ENCODE measurements at regions not wholly inside any gene's neighbourhood (a gene's known extent, or its start where the extent isn't known, plus 50 kb on each side); places are given as distances from the start of the nearest gene placed in this dataset.

DNA sequence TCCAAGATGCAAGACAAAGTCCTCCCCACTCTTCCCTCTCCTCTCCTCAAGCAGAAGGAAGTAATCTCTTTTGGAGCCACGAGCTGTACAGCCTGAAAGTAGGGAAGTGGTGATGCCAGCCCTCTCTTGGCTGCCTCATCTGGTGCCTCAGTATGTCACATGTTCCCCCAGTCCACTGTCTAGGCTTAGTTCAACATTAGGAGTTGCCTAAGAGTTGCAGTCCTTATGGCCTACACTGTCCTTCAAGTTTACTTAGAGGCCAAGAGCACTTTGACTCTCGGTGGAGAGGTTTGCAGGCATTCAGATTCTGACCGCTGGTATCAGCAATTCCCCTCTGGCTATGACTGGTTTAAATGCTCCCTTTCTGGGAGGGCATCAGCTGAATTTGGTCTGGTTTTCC lies 735.6 kb downstream of the GLUD2 start:
- Mint-ChIP-seq H3K27me3 (ENCODE audit: low read depth) (no peaks in the 10 kb centered on the region), H3K4me1 (no peaks in the 10 kb centered on the region)
- TF ChIP-seq, protein P1, sequence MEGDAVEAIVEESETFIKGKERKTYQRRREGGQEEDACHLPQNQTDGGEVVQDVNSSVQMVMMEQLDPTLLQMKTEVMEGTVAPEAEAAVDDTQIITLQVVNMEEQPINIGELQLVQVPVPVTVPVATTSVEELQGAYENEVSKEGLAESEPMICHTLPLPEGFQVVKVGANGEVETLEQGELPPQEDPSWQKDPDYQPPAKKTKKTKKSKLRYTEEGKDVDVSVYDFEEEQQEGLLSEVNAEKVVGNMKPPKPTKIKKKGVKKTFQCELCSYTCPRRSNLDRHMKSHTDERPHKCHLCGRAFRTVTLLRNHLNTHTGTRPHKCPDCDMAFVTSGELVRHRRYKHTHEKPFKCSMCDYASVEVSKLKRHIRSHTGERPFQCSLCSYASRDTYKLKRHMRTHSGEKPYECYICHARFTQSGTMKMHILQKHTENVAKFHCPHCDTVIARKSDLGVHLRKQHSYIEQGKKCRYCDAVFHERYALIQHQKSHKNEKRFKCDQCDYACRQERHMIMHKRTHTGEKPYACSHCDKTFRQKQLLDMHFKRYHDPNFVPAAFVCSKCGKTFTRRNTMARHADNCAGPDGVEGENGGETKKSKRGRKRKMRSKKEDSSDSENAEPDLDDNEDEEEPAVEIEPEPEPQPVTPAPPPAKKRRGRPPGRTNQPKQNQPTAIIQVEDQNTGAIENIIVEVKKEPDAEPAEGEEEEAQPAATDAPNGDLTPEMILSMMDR (IDR thresholded peaks at IDR 0.05; ENCODE audit: unreplicated experiment): no peak

DNA sequence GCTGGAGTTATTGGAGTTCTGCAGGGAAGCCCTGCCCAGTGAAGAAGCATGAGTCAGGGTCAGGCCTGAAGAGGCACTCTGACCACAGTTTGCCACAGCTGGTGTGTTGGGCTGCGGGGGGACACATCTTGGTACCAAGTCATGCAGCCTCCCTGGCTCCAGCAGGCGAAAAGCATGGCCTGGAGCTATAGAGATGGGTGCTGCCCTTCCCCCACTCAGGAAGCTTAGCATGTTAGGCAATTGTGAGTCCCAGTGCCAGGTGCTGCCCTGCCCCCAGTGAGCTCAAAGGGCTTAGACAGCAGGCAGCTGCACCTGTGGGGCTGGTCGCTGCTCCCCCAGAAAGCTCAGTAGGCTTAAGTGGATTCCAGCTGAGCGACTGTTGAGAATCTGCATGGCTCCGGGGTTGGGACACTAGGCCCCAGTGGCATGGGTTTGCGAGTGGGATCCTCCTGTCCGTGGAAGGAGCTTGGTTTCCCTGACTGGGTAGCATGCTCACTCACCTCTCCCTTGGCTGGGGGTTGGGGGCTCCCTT lies 755.5 kb downstream of the GLUD2 start:
- Mint-ChIP-seq H3K36me3 (peaks cover 5% of the 10 kb centered on the region), H3K9me3 (peaks cover 44% of the 10 kb centered on the region), H3K27me3 (ENCODE audit: low read depth) (no peaks in the 10 kb centered on the region), H3K27ac (no peak overlapping the region), H3K4me1 (no peaks in the 10 kb centered on the region), H3K4me3 (no peak overlapping the region)
- DNase-seq (ENCODE audit: low spot score in 2 of 2, unreplicated experiment in 2 of 2): no peak
- TF ChIP-seq, protein P1 (IDR thresholded peaks at IDR 0.05; ENCODE audit: unreplicated experiment): no peak

More for the DNA sequence above, 735.6 kb downstream of the GLUD2 start:
- Mint-ChIP-seq H3K27ac (no peak overlapping the region), H3K36me3 (no peaks in the 10 kb centered on the region), H3K4me3 (no peak overlapping the region), H3K9me3 (peaks cover 38% of the 10 kb centered on the region)
- no peak for DNase-seq (ENCODE audit: low spot score in 2 of 2, unreplicated experiment in 2 of 2)

- Mint-ChIP-seq H3K4me1 (no peaks in the 10 kb centered on the region), H3K9me3 (peaks cover 26% of the 10 kb centered on the region), H3K4me3 (no peak overlapping the region), H3K27ac (no peak overlapping the region), H3K27me3 (ENCODE audit: low read depth) (no peaks in the 10 kb centered on the region), H3K36me3 (no peaks in the 10 kb centered on the region)
- no peak for DNase-seq (ENCODE audit: low spot score in 2 of 2, unreplicated experiment in 2 of 2)
- TF ChIP-seq, protein P1 (IDR thresholded peaks at IDR 0.05; ENCODE audit: unreplicated experiment): no peak
These were observed 776.0 kb downstream of the GLUD2 start for GRCh38 chrX:121823406-121823805.

- H3K27me3 Mint-ChIP-seq (ENCODE audit: low read depth): no peaks in the 10 kb centered on the region
- DNase-seq (ENCODE audit: low spot score in 2 of 2, unreplicated experiment in 2 of 2): no peak
- H3K4me1 Mint-ChIP-seq: no peaks in the 10 kb centered on the region
- H3K9me3 Mint-ChIP-seq: peaks cover 29% of the 10 kb centered on the region
- H3K27ac Mint-ChIP-seq: no peak overlapping the region
- H3K4me3 Mint-ChIP-seq: no peak overlapping the region
- TF ChIP-seq, protein P1 (IDR thresholded peaks at IDR 0.05; ENCODE audit: unreplicated experiment): no peak
- no peaks in the 10 kb centered on the region for H3K36me3 Mint-ChIP-seq
These were observed 784.2 kb downstream of the GLUD2 start for GRCh38 chrX:121831601-121832000.

- Mint-ChIP-seq H3K9me3 (peaks cover 28% of the 10 kb centered on the region), H3K36me3 (no peaks in the 10 kb centered on the region), H3K27me3 (ENCODE audit: low read depth) (no peaks in the 10 kb centered on the region), H3K4me1 (no peaks in the 10 kb centered on the region), H3K4me3 (no peak overlapping the region), H3K27ac (no peak overlapping the region)
- TF ChIP-seq, protein P1 (IDR thresholded peaks at IDR 0.05; ENCODE audit: unreplicated experiment): no peak
- DNase-seq (ENCODE audit: low spot score in 2 of 2, unreplicated experiment in 2 of 2): no peak
These were observed 785.0 kb downstream of the GLUD2 start for GRCh38 chrX:121832446-121832845.

GRCh38 chrX:121836000-121836399 lies 788.6 kb downstream of the GLUD2 start:
- TF ChIP-seq, protein P1 (IDR thresholded peaks at IDR 0.05; ENCODE audit: unreplicated experiment): no peak
- Mint-ChIP-seq H3K4me3 (no peak overlapping the region), H3K4me1 (no peaks in the 10 kb centered on the region), H3K36me3 (no peaks in the 10 kb centered on the region), H3K9me3 (peaks cover 33% of the 10 kb centered on the region), H3K27ac (no peak overlapping the region), H3K27me3 (ENCODE audit: low read depth) (no peaks in the 10 kb centered on the region)
- DNase-seq (ENCODE audit: low spot score in 2 of 2, unreplicated experiment in 2 of 2): no peak

Data from mesothelial cell of epicardium (in vitro differentiated cells).